Kidney (tissue), 13 donors: ENCODE measurements at regions not wholly inside any gene's neighbourhood (a gene's known extent, or its start where the extent isn't known, plus 50 kb on each side); places are given as distances from the start of the nearest gene placed in this dataset.
A peak's percentile ranks its signal among the peaks of the same experiment; 100 is the strongest.
"Not testable (repeated sequence)": the region's sequence is repeated elsewhere in the genome, so short reads cannot be mapped to it uniquely, and the experiment has no call there.

Experiments
- DNase-seq, 5 donors: peaks; one replicate each; pipeline ENCODE4 v3.0.0-alpha.2; 2013 to 2020
- FAIRE-seq: peaks from 2 replicates; lab custom pipeline; 2012; peaks lifted over from hg19 to GRCh38; lab: Jason Lieb, UNC
- H3K27ac ChIP-seq, 2 donors: one replicate each; pipeline ENCODE4 v1.7.0; 2013; ENCODE audit warnings: low read depth in 2 of 2, low read length in 2 of 2, inconsistent platforms in 1 of 2
- H3K27me3 ChIP-seq: one replicate; pipeline ENCODE4 v1.7.1; 2013; ENCODE audit warnings: low read length, inconsistent platforms; ENCODE audit not compliant: control insufficient read depth, insufficient read depth
- H3K36me3 ChIP-seq, 3 donors: one replicate each; pipeline versions ENCODE4 v1.7.0 to v1.7.1; 2013; ENCODE audit warnings: low read length in 3 of 3, control low read depth in 1 of 3, inconsistent platforms in 1 of 3; ENCODE audit not compliant: insufficient read depth in 3 of 3, control insufficient read depth in 2 of 3
- H3K4me1 ChIP-seq, 3 donors: one replicate each; pipeline versions ENCODE4 v1.7.0 to v1.7.1; 2013; ENCODE audit warnings: low read length in 3 of 3, inconsistent platforms in 1 of 3, low read depth in 1 of 3; ENCODE audit not compliant: control insufficient read depth in 2 of 3, insufficient read depth in 2 of 3
- H3K4me3 ChIP-seq, 3 donors: one replicate each; pipeline versions ENCODE4 v1.7.0 to v1.8.1; 2013; ENCODE audit warnings: low read length in 3 of 3, control low read depth in 1 of 3, inconsistent platforms in 1 of 3
- H3K9ac ChIP-seq, 3 donors: one replicate each; pipeline versions ENCODE4 v1.7.0 to v1.7.1; 2013; ENCODE audit warnings: low read length in 3 of 3, control low read depth in 1 of 3, inconsistent platforms in 1 of 3
- H3K9me3 ChIP-seq, 3 donors: one replicate each; pipeline versions ENCODE4 v1.7.0 to v1.7.1; 2013; ENCODE audit warnings: low read length in 3 of 3, control low read depth in 1 of 3, inconsistent platforms in 1 of 3; ENCODE audit not compliant: control insufficient read depth in 2 of 3, insufficient read depth in 1 of 3
- intact Hi-C: fragments of 100-400 bp; cut with DNase I; formaldehyde crosslinking; loops from one replicate; pipeline ENCODE4 v1.11.1; 2022
- TF ChIP-seq, protein P1 (sequence below): IDR thresholded peaks from 3 replicates; pipeline ENCODE4 v1.5.1; 2012; ENCODE audit warnings: mild to moderate bottlenecking, moderate library complexity, borderline replicate concordance; ENCODE audit not compliant: insufficient read depth; ENCODE audit errors: extremely low read depth
- donor health status: control.
- donor health status: control.
- donor health status: control.
- donor health status: control.
- donor health status: control.
- donor health status: DM: yes; HTN: yes; CAD: no.
- donor health status: Normal renal cell carcinoma (clear cell type).

DNA sequence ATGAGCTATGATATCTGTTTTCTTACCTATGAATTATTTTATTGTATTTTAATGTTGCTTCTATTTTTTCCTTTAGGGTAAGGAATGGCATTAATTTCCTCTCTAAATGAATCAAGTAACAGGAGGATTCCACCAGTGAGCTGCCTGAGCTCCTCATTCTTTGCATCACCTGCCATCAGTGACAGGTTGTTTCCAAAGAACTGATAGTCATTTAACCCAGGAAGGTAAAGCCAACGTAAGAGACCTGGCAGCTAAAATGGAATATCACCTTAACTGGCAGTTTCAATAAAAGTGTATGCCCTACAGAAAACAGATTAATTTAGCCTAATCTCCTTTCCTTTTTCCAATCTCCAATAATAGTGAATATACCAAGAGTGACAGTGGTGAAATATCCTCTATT is 812.0 kb downstream of the SLITRK5 start:
- Histone ChIP-seq H3K27ac (no peak overlapping the region), H3K4me3 (no peak overlapping the region), H3K27me3 (no peaks in the 10 kb centered on the region), H3K9ac (no peak overlapping the region), H3K9me3 (peaks cover 0 to 2% (median 0%) of the 10 kb centered on the region in 3 donors), H3K4me1 (no peaks in the 10 kb centered on the region), H3K36me3 (no peaks in the 10 kb centered on the region)
- no peak for FAIRE-seq
- TF ChIP-seq, protein P1, sequence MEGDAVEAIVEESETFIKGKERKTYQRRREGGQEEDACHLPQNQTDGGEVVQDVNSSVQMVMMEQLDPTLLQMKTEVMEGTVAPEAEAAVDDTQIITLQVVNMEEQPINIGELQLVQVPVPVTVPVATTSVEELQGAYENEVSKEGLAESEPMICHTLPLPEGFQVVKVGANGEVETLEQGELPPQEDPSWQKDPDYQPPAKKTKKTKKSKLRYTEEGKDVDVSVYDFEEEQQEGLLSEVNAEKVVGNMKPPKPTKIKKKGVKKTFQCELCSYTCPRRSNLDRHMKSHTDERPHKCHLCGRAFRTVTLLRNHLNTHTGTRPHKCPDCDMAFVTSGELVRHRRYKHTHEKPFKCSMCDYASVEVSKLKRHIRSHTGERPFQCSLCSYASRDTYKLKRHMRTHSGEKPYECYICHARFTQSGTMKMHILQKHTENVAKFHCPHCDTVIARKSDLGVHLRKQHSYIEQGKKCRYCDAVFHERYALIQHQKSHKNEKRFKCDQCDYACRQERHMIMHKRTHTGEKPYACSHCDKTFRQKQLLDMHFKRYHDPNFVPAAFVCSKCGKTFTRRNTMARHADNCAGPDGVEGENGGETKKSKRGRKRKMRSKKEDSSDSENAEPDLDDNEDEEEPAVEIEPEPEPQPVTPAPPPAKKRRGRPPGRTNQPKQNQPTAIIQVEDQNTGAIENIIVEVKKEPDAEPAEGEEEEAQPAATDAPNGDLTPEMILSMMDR, result no peak
- DNase-seq, result no peak
- intact Hi-C loops, result no loop called here

DNA sequence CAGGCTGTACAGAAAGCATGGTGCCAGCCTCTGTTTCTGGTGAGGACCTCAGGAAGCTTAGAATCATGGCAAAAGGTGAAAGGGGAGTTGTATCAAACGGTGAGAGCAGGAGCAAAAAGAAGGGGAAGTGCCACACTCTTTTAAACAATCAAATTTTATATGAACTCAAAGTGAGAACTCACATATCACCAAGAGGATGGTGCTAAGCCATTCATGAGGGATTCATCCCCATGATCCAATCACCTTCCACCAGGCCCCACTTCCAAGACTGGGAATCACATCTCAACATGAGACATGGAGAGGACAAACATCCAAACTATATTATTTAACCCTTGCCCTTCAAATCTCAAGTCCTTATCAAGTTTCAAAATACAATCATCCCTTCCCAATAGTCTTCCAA is 836.7 kb downstream of the SLITRK5 start:
- DNase-seq, result no peak
- Histone ChIP-seq H3K36me3 (no peaks in the 10 kb centered on the region), H3K4me1 (no peaks in the 10 kb centered on the region), H3K9me3 (peaks cover 0 to 3% (median 0%) of the 10 kb centered on the region in 3 donors), H3K4me3 (no peak overlapping the region), H3K9ac (no peak overlapping the region), H3K27me3 (no peaks in the 10 kb centered on the region), H3K27ac (no peak overlapping the region)
- TF ChIP-seq, protein P1, result no peak
- intact Hi-C loops, result no loop called here
- FAIRE-seq, result no peak

DNA sequence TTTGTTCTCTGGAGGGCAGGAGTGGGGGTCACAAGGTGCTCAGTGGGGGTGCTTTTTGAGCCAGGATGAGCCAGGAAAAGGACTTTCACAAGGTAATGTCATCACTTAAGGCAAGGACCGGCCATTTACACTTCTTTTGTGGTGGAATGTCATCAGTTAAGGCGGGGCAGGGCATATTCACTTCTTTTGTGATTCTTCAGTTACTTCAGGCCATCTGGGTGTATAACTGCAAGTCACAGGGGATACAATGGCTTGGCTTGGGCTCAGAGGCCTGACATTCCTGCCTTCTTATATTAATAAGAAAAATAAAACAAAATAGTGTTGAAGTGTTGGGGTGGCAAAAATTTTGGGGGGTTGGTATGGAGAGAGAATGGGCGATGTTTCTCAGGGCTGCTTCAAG is 841.8 kb downstream of the SLITRK5 start:
- FAIRE-seq, intact Hi-C loops, H3K9ac ChIP-seq, H3K4me3 ChIP-seq, H3K36me3 ChIP-seq, H3K27me3 ChIP-seq, H3K4me1 ChIP-seq, H3K27ac ChIP-seq, DNase-seq, H3K9me3 ChIP-seq: not testable (repeated sequence)

DNA sequence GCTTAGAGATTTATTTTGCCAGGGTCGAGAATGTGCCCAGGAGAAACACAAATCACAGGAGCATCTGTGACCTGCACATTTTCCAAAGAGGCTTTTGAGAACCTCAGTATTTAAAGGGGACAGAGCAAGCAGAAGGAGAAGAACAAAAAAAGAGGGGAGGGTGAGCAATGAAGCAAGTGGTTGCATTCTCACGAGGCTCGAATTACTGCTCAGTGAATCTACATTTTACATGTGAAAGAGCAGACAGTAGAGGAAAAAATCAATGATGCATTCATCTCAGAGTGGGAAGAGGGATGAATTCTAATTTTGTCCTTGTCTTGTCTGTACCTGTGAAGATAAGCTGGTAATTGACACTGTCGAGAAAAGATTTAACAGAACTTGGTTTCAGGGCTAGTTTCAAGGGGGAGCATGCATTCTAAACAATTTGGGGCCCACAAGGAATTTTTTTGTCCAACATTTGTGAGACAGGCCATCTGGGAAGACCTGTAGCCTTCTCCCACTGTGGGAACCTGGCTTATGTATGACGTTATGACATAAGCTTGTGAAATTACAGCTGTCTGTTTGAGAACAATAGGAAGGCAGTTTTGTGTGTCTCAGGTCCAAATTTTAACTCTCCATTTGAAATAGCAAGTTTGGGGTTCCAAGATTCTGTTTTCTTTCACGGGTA is 855.1 kb downstream of the SLITRK5 start:
- TF ChIP-seq, protein P1, result no peak
- intact Hi-C loops, result no loop called here
- Histone ChIP-seq H3K9ac (no peak overlapping the region), H3K9me3 (peaks cover 0 to 2% (median 0%) of the 10 kb centered on the region in 3 donors), H3K4me3 (no peak overlapping the region), H3K36me3 (no peaks in the 10 kb centered on the region), H3K4me1 (no peaks in the 10 kb centered on the region), H3K27ac (no peak overlapping the region), H3K27me3 (no peaks in the 10 kb centered on the region)
- DNase-seq, result peak in 2 of 5 donors; percentile 10 to 19
- FAIRE-seq, result no peak
